Ovary (tissue), 3 donors: ENCODE measurements at regions not wholly inside any gene's neighbourhood (a gene's known extent, or its start where the extent isn't known, plus 50 kb on each side); places are given as distances from the start of the nearest gene placed in this dataset.

Source experiments
- CTCF ChIP-seq, 3 donors: fragments of 450-650 bp in 2 of 3; fragments of 200-600 bp in 1 of 3; IDR thresholded peaks; one replicate each; pipeline versions ENCODE4 v1.5.1 to v1.8.0; 2016 to 2022; ENCODE audit warnings: antibody characterized with exemption in 3 of 3, mild to moderate bottlenecking in 1 of 3
- POLR2A ChIP-seq: fragments of 450-650 bp; IDR thresholded peaks from one replicate; pipeline ENCODE4 v1.6.1; 2017; ENCODE audit warnings: antibody characterized with exemption, mild to moderate bottlenecking, moderate library complexity
- donor health status: DM: no; HTN: no; CAD: no.

- no peak for TF ChIP-seq CTCF (IDR thresholded peaks at IDR 0.05)
- TF ChIP-seq POLR2A = no peak
Measured at GRCh38 chr3:144384241-144384979, 412.8 kb downstream of the DIPK2A start.
